Breast epithelium (tissue), 4 donors: ENCODE measurements at regions not wholly inside any gene's neighbourhood (a gene's known extent, or its start where the extent isn't known, plus 50 kb on each side); places are given as distances from the start of the nearest gene placed in this dataset.

Experiments used
- DNase-seq, 2 donors: peaks; one replicate each; pipeline ENCODE4 v3.0.0-alpha.2; 2019; ENCODE audit warnings: low spot score in 2 of 2
- H3K27ac ChIP-seq, 2 donors: fragments of 200-600 bp; sonication (generic) in 1 of 2; one replicate each; pipeline ENCODE4 v1.5.1; 2016 to 2019; ENCODE audit warnings: mild to moderate bottlenecking in 1 of 2
- H3K27me3 ChIP-seq, 2 donors: fragments of 200-600 bp; sonication (generic) in 1 of 2; one replicate each; pipeline versions ENCODE4 v1.5.1 to v1.6.0; 2017 to 2019; ENCODE audit warnings: control low read depth in 1 of 2, mild to moderate bottlenecking in 1 of 2
- H3K36me3 ChIP-seq: fragments of 200-600 bp; one replicate; pipeline ENCODE4 v1.5.1; 2019
- H3K4me1 ChIP-seq, 2 donors: fragments of 200-600 bp; sonication (generic); one replicate each; pipeline ENCODE4 v1.5.1; 2016 to 2019; ENCODE audit warnings: control low read depth in 1 of 2
- H3K4me3 ChIP-seq, 3 donors: fragments of 200-600 bp; sonication (generic); 1 replicate in 2 of 3; 2 replicates in 1 of 3; pipeline ENCODE4 v1.5.1; 2016 to 2019; ENCODE audit warnings: mild to moderate bottlenecking in 3 of 3, moderate library complexity in 2 of 3
- H3K9me3 ChIP-seq, 2 donors: fragments of 200-600 bp; sonication (generic) in 1 of 2; one replicate each; pipeline ENCODE4 v1.5.1; 2016 to 2019; ENCODE audit warnings: control low read depth in 1 of 2
- CTCF ChIP-seq, 3 donors: fragments of 450-650 bp; IDR thresholded peaks; one replicate each; pipeline ENCODE4 v1.5.1; 2016 to 2017; ENCODE audit warnings: antibody characterized with exemption in 3 of 3, mild to moderate bottlenecking in 3 of 3, moderate library complexity in 3 of 3
- POLR2A ChIP-seq: fragments of 450-650 bp; IDR thresholded peaks from one replicate; pipeline ENCODE4 v1.6.1; 2016; ENCODE audit warnings: antibody characterized with exemption, mild to moderate bottlenecking, moderate library complexity
- POLR2AphosphoS5 ChIP-seq, 3 donors: sonication (generic); formaldehyde crosslinking; IDR thresholded peaks; one replicate each; pipeline ENCODE4 v1.6.1; 2017; ENCODE audit warnings: antibody characterized with exemption in 3 of 3
- intact Hi-C: fragments of 100-400 bp; cut with DNase I; formaldehyde crosslinking; loops from one replicate; pipeline ENCODE4 v1.15.1; 2023; ENCODE audit warnings: low total_unique reads

GRCh38 chr1:221907166-221907932 is 165.5 kb upstream of the DUSP10 start:
- no peak overlapping the region for H3K27ac ChIP-seq
- no peak for DNase-seq
- no peak for TF ChIP-seq CTCF (IDR thresholded peaks at IDR 0.05)
- H3K36me3 ChIP-seq: no peaks in the 10 kb centered on the region
- no peaks in the 10 kb centered on the region for H3K4me1 ChIP-seq
- no peak overlapping the region for H3K4me3 ChIP-seq
- no peaks in the 10 kb centered on the region for H3K27me3 ChIP-seq
- no peaks in the 10 kb centered on the region for H3K9me3 ChIP-seq
- intact Hi-C loops: no loop called here

- H3K36me3 ChIP-seq: no peaks in the 10 kb centered on the region
- H3K4me1 ChIP-seq: no peaks in the 10 kb centered on the region
- intact Hi-C loops: loop anchor here (2.0 kb wide), 1 partner anchor 77 kb away; no protein-coding TSS in a partner anchor
- no peak for DNase-seq
- no peak overlapping the region for H3K4me3 ChIP-seq
- no peaks in the 10 kb centered on the region for H3K9me3 ChIP-seq
- no peaks in the 10 kb centered on the region for H3K27me3 ChIP-seq
- H3K27ac ChIP-seq: no peak overlapping the region
- TF ChIP-seq POLR2AphosphoS5 (IDR thresholded peaks at IDR 0.05): no peak
- TF ChIP-seq CTCF (IDR thresholded peaks at IDR 0.05): no peak
- TF ChIP-seq POLR2A: no peak
These were observed 163.9 kb upstream of the DUSP10 start for GRCh38 chr1:221905802-221906201.

- no peaks in the 10 kb centered on the region for H3K36me3 ChIP-seq
- H3K4me1 ChIP-seq: no peaks in the 10 kb centered on the region
- H3K9me3 ChIP-seq: no peaks in the 10 kb centered on the region
- H3K27ac ChIP-seq: no peak overlapping the region
- intact Hi-C loops: loop anchor here (2.0 kb wide), 1 partner anchor 78 kb away; no protein-coding TSS in a partner anchor
- no peak overlapping the region for H3K4me3 ChIP-seq
- TF ChIP-seq POLR2A (no peak), POLR2AphosphoS5 (IDR thresholded peaks at IDR 0.05) (no peak), CTCF (IDR thresholded peaks at IDR 0.05) (no peak)
- H3K27me3 ChIP-seq: no peaks in the 10 kb centered on the region
- DNase-seq: no peak
These were observed 162.4 kb upstream of the DUSP10 start for GRCh38 chr1:221904319-221904718.

GRCh38 chr1:221903594-221903993 is 161.7 kb upstream of the DUSP10 start:
- H3K27me3 ChIP-seq: no peaks in the 10 kb centered on the region
- H3K9me3 ChIP-seq: no peaks in the 10 kb centered on the region
- H3K4me3 ChIP-seq: no peak overlapping the region
- H3K27ac ChIP-seq: no peak overlapping the region
- TF ChIP-seq POLR2A (no peak), POLR2AphosphoS5 (IDR thresholded peaks at IDR 0.05) (no peak), CTCF (IDR thresholded peaks at IDR 0.05) (no peak)
- no peak for DNase-seq
- intact Hi-C loops: no loop called here
- H3K4me1 ChIP-seq: no peaks in the 10 kb centered on the region
- no peaks in the 10 kb centered on the region for H3K36me3 ChIP-seq

DNA sequence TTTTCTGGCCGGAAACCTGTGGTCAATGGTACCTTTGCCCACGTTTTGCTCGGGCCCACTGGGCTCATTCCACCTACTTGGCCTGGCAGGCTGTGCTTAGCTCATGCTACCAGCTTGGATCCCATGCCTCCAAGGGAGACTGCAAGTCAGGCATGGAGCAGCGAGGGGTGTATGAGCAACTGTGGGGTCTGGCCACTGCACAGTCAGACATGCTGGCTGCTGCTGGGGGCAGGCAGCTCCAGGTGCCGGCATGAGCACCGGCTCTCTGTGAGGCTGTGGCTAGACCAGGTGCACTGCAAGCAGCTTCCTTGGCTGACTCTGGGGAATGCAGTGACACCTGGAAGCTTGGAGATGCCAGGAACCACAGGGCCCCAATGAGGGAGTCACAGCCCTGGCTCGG is 161.1 kb upstream of the DUSP10 start:
- intact Hi-C loops: no loop called here

More for the DNA sequence above, 161.1 kb upstream of the DUSP10 start:
- Histone ChIP-seq H3K4me3 (no peak overlapping the region), H3K27ac (no peak overlapping the region), H3K4me1 (no peaks in the 10 kb centered on the region), H3K27me3 (no peaks in the 10 kb centered on the region), H3K36me3 (no peaks in the 10 kb centered on the region), H3K9me3 (no peaks in the 10 kb centered on the region)
- TF ChIP-seq CTCF (IDR thresholded peaks at IDR 0.05) (no peak), POLR2AphosphoS5 (IDR thresholded peaks at IDR 0.05) (no peak), POLR2A (no peak)
- DNase-seq: no peak
